ENCODE measurements at regions not wholly inside any gene's neighbourhood (a gene's known extent, or its start where the extent isn't known, plus 50 kb on each side); places are given as distances from the start of the nearest gene placed in this dataset.

- Histone ChIP-seq H3K27me3 (no peaks in the 10 kb centered on the region), H3K9me3 (ENCODE audit: low read depth) (no peaks in the 10 kb centered on the region), H3K4me3 (no peak overlapping the region), H3K4me1 (ENCODE audit: low read depth) (no peaks in the 10 kb centered on the region), H3K27ac (no peak overlapping the region), H3K36me3 (no peaks in the 10 kb centered on the region)
- no peak for TF ChIP-seq CTCF (IDR thresholded peaks at IDR 0.05; ENCODE audit: low read depth, low read length)
- no peak for DNase-seq (ENCODE audit: low read depth in 1 of 2, low spot score in 1 of 2)
Observed at GRCh38 chr10:130726996-130727725, 584.4 kb downstream of the TCERG1L start.

DNA sequence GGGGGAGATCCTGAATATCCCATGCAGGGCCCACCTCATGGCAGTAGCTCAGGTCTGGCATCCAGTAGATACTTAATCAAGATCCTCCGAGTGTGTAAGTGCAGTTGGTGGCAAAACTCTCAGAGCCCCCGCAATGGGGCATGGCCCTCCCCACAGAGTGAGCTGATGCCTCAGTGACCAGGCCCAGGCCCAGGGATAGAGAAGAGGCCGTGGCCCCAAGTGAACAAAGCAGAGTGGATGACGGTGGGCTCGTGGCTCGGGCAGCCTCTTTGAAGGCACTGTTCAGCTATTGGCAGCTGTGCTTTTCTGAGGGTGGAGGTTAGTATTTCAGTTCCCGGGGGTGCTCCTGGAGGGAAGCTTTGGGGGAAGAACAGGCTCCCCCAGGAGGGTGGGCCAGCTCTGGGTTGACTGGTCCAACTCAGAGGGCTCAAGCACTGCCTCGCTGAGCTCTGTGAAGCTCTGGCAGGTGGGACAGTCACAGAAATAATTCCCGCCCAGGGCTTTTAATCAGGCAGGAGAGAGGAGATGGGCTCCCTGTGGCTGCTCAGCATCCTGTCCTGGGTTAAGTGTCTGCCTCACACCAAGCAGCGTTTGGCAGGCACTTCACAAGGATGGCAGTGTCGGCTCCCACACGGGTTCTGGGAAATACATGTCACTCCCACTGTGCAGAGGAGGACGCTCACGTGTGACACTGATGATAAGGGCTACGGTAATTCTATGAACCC is 583.6 kb downstream of the TCERG1L start:
- Histone ChIP-seq H3K27me3 (no peaks in the 10 kb centered on the region), H3K4me1 (ENCODE audit: low read depth) (no peaks in the 10 kb centered on the region), H3K36me3 (no peaks in the 10 kb centered on the region), H3K4me3 (no peak overlapping the region), H3K27ac (no peak overlapping the region), H3K9me3 (ENCODE audit: low read depth) (no peaks in the 10 kb centered on the region)
- DNase-seq (ENCODE audit: low read depth in 1 of 2, low spot score in 1 of 2), result no peak
- no peak for TF ChIP-seq CTCF (IDR thresholded peaks at IDR 0.05; ENCODE audit: low read depth, low read length)

- no peak for TF ChIP-seq CTCF (IDR thresholded peaks at IDR 0.05; ENCODE audit: low read depth, low read length)
- no peak for DNase-seq (ENCODE audit: low read depth in 1 of 2, low spot score in 1 of 2)
- Histone ChIP-seq H3K4me3 (no peak overlapping the region), H3K36me3 (no peaks in the 10 kb centered on the region), H3K27me3 (no peaks in the 10 kb centered on the region), H3K27ac (no peak overlapping the region), H3K9me3 (ENCODE audit: low read depth) (no peaks in the 10 kb centered on the region), H3K4me1 (ENCODE audit: low read depth) (no peaks in the 10 kb centered on the region)
Observed at GRCh38 chr10:130728531-130729215, 582.8 kb downstream of the TCERG1L start.

DNA sequence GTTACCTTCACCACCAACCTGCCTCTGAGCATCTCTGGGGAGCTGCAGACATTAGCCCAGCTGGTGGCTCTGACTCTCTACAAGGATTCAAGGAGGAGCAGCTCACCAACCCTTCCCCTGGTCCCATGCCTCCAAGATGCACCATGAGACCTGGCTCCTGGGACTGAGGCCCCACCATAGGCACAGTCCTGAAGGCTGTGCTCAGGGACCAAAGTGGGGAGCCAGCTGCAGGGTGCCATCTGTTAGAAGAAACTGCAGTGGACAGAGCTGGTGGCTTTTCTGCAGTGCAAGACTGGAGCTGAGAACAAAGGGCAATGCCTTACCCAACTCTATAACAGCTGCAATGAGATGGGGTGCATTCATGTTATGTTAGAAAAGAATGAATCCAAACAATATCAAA is 581.6 kb downstream of the TCERG1L start:
- Histone ChIP-seq H3K27me3 (no peaks in the 10 kb centered on the region), H3K36me3 (no peaks in the 10 kb centered on the region), H3K4me3 (no peak overlapping the region), H3K9me3 (ENCODE audit: low read depth) (no peaks in the 10 kb centered on the region), H3K4me1 (ENCODE audit: low read depth) (no peaks in the 10 kb centered on the region), H3K27ac (no peak overlapping the region)
- DNase-seq (ENCODE audit: low read depth in 1 of 2, low spot score in 1 of 2), result no peak
- TF ChIP-seq CTCF (IDR thresholded peaks at IDR 0.05; ENCODE audit: low read depth, low read length), result no peak

DNA sequence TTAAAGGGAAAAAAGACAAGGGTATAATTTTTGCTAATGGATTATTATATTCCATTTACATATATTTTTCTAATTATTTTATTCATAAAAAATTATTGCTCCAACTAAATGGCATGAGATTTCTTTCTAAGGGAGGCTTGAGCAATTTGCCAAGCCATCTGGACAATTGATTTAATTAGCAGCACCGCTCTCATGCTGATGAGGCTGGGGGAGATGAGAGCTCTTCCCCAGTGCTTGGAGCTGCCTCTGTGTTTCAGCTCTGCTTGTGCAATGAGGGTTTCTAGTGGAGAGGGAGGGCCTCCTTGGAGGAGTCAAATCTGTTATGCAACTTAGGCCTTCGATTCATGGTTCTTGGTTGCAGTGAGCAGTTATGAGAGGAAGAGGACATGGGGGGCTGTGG is 574.3 kb downstream of the TCERG1L start:
- no peak for DNase-seq (ENCODE audit: low read depth in 1 of 2, low spot score in 1 of 2)
- H3K36me3 ChIP-seq, result no peaks in the 10 kb centered on the region
- no peak for TF ChIP-seq CTCF (IDR thresholded peaks at IDR 0.05; ENCODE audit: low read depth, low read length)
- no peaks in the 10 kb centered on the region for H3K4me1 ChIP-seq (ENCODE audit: low read depth)
- no peaks in the 10 kb centered on the region for H3K27me3 ChIP-seq
- no peak overlapping the region for H3K27ac ChIP-seq
- H3K9me3 ChIP-seq (ENCODE audit: low read depth), result no peaks in the 10 kb centered on the region
- no peak overlapping the region for H3K4me3 ChIP-seq
